Activated T-cell treated with anti-CD3 and anti-CD28 coated beads, Interleukin-2, amount 50 U/mL, for 4 hours (primary cell): ENCODE measurements at regions not wholly inside any gene's neighbourhood (a gene's known extent, or its start where the extent isn't known, plus 50 kb on each side); places are given as distances from the start of the nearest gene placed in this dataset.

ENCODE experiments used
- ATAC-seq, 2 donors: fragments of 200-7000 bp; cut with Tn5 transposase; one replicate each; pipeline ENCODE4 v1.10.0; 2021
- DNase-seq: peaks from one replicate; pipeline ENCODE4 v3.0.0-alpha.2; 2020
- H3K27me3 Mint-ChIP-seq: one replicate; pipeline ENCODE4 v1.8.0; 2021; ENCODE audit warnings: low read depth, mixed read lengths
- H3K36me3 Mint-ChIP-seq: one replicate; pipeline ENCODE4 v1.8.0; 2022; ENCODE audit warnings: mixed read lengths; ENCODE audit not compliant: insufficient read depth
- H3K4me1 Mint-ChIP-seq: one replicate; pipeline ENCODE4 v1.8.0; 2021; ENCODE audit warnings: low read depth, mixed read lengths
- H3K4me3 Mint-ChIP-seq: one replicate; pipeline ENCODE4 v1.8.0; 2021; ENCODE audit warnings: mild to moderate bottlenecking, moderate library complexity, mixed read lengths
- H3K9me3 Mint-ChIP-seq: one replicate; pipeline ENCODE4 v1.8.0; 2021; ENCODE audit warnings: mixed read lengths

DNA sequence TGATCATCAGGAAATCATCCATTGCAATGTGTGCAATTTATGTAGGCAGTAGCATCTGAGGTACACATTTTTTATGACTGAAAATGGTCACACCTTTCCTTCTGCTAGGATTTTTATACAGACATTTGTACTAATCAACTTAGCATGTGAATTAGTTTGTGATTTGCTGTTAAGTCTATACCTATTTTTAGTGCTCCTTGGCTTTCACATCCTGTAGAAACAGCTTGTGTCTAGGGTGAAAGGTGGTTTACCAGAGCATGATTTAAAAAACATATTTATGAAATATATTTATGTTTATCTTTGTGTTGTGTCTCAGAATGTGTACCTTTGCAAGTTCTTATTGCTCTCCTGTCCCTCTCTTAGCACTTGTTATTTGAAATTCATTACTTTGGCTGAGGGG is 916.0 kb downstream of the TECRL start:
- ATAC-seq, result no peak
- no peak for DNase-seq
- Mint-ChIP-seq H3K27me3 (no peaks in the 10 kb centered on the region), H3K4me1 (no peaks in the 10 kb centered on the region), H3K4me3 (no peak overlapping the region), H3K36me3 (no peaks in the 10 kb centered on the region), H3K9me3 (peaks cover 26% of the 10 kb centered on the region)

DNA sequence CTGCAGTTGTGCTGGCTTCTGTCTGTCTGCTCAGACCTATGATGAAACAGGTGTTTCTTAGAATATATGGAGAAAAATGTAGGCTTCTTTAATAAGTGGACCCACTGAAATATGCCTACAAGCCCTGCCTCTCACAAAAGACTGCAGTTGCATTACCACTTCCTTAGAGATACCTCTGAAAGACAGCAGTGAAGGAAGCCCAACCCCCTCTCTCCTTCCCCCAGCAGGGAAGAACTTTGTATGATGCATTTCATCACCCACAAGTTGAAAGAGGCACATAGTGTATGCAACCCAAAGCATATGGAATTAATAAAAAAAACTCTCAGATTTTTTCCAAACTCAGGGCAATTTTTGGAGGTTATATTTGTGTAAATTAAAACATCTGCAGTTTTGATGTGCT is 916.7 kb downstream of the TECRL start:
- ATAC-seq (no peak), DNase-seq (no peak)
- Mint-ChIP-seq H3K27me3 (no peaks in the 10 kb centered on the region), H3K4me1 (no peaks in the 10 kb centered on the region), H3K9me3 (peaks cover 20% of the 10 kb centered on the region), H3K36me3 (no peaks in the 10 kb centered on the region), H3K4me3 (no peak overlapping the region)

DNA sequence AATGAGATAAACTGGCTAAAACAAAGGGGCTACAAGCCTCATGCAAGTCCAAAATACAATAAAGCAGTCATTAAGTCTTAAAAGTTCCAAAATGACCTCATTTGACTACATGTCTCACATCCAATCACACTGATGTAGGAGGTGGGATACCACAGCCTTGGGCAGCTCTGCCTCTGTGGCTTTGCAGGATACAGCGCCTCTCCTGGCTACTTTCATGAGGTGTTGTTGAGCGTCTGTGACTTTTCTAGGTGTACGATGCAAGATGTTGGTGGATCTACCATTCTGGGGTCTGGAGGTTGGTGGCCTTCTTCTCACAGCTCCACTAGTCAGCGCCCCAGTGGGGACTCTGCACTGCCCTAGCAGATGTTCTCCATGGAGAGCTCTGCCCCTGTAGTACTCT is 944.9 kb downstream of the TECRL start:
- no peak overlapping the region for H3K4me3 Mint-ChIP-seq
- no peaks in the 10 kb centered on the region for H3K4me1 Mint-ChIP-seq
- no peaks in the 10 kb centered on the region for H3K36me3 Mint-ChIP-seq
- peaks cover 21% of the 10 kb centered on the region for H3K9me3 Mint-ChIP-seq
- ATAC-seq, result no peak
- no peaks in the 10 kb centered on the region for H3K27me3 Mint-ChIP-seq
- no peak for DNase-seq

DNA sequence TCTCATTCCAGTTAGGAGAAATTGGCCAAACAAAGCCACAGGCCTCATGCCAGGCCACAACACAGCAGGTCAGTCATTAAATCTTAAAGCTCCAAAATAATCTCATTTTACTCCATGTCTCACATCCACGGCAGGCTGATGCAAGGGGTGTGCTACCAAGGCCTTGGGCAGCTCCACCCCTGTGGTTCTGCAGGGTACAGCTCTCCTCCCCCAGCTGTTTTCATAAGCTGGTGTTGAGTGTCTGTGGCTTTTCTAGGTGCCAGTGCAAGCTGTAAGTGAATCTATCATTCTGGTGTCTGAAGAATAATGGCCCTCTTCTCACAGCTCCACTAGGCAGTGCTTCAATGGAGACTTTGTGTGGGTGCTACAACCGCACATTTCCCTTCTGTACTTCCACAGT is 949.2 kb downstream of the TECRL start:
- ATAC-seq (no peak), DNase-seq (no peak)
- Mint-ChIP-seq H3K27me3 (no peaks in the 10 kb centered on the region), H3K36me3 (no peaks in the 10 kb centered on the region), H3K4me1 (no peaks in the 10 kb centered on the region), H3K9me3 (peaks cover 20% of the 10 kb centered on the region), H3K4me3 (no peak overlapping the region)

DNA sequence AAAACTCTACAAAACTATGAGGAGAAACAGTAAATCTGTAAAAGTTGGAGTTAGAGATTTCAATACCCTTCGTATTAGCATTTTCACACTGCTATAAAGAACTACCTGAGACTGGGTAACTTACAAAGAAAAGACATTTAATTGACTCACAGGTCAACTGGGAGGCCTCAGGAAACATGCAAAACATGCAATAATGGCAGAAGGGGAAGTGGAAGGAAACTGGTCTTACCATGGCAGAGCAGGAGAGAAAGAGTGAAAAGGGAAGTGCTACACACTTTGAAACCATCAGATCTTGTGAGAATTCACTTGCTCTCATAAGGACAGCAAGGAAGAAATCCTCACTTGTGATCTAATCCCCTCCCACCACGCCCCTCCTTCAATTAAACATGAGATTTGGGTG is 949.9 kb downstream of the TECRL start:
- Mint-ChIP-seq H3K36me3 (no peaks in the 10 kb centered on the region), H3K4me3 (no peak overlapping the region), H3K4me1 (no peaks in the 10 kb centered on the region), H3K27me3 (no peaks in the 10 kb centered on the region), H3K9me3 (peaks cover 24% of the 10 kb centered on the region)
- no peak for ATAC-seq
- DNase-seq, result no peak

DNA sequence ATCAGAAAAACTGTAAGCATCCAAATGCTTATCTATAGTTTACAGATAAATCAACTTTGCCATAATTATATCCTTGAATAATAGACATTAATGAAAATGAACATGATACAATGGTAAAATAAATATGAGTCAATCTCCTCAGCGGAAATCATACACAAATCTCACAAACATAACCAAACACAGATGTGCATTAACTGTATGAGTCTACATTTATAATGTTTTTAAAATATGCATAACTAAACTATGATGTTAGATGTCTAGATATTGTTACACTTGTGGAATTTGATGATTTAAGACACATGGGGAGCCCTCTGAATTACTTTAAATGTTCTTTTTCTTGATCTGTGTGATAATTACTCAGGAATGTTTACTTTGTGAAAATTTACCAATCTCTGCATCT is 951.2 kb downstream of the TECRL start:
- H3K9me3 Mint-ChIP-seq, result peaks cover 19% of the 10 kb centered on the region
- H3K4me3 Mint-ChIP-seq, result no peak overlapping the region
- DNase-seq (no peak), ATAC-seq (no peak)
- no peaks in the 10 kb centered on the region for H3K4me1 Mint-ChIP-seq
- no peaks in the 10 kb centered on the region for H3K27me3 Mint-ChIP-seq
- no peaks in the 10 kb centered on the region for H3K36me3 Mint-ChIP-seq

DNA sequence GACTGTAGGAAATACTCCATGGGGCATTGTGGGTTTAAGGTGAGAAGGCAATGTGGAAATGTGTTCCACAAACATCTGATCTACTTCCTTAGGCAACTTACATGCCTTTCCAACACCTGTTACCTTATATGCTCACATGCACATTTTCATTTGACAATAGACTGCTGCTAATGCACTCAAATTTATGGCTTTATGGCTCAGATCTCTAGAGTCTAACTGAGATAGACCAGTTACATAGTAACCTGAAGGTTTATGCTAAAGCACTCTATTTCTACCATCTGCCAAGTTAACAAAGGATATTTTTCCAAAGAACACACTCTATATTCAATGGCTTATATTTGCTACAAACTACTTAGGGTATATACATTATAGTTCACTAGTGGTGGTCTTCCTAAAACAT is 969.0 kb downstream of the TECRL start:
- DNase-seq (no peak), ATAC-seq (no peak)
- Mint-ChIP-seq H3K4me3 (no peak overlapping the region), H3K27me3 (no peaks in the 10 kb centered on the region), H3K36me3 (no peaks in the 10 kb centered on the region), H3K4me1 (no peaks in the 10 kb centered on the region), H3K9me3 (peaks cover 13% of the 10 kb centered on the region)

DNA sequence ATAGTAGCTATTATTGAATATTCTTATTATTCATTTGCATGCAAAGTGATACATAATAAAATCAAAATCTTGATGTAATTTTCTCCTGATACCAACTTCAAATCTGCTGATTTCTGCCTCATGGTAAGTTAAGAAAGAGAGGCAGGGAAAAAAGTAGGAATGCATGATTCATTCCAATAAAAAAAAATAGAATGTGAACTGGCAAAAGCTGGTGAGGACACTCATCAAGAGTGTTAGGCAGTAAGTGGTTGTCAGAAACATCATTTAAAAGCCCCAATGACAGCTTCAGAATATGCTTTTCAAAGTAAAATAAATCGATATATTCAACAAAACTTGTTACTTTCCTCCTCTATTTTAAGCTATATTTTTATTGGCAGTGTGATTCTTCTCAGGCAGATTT is 979.1 kb downstream of the TECRL start:
- ATAC-seq (no peak), DNase-seq (no peak)
- H3K27me3 Mint-ChIP-seq, result no peaks in the 10 kb centered on the region
- H3K4me3 Mint-ChIP-seq, result no peak overlapping the region
- H3K9me3 Mint-ChIP-seq, result peaks cover 16% of the 10 kb centered on the region
- H3K4me1 Mint-ChIP-seq, result no peaks in the 10 kb centered on the region
- H3K36me3 Mint-ChIP-seq, result no peaks in the 10 kb centered on the region

DNA sequence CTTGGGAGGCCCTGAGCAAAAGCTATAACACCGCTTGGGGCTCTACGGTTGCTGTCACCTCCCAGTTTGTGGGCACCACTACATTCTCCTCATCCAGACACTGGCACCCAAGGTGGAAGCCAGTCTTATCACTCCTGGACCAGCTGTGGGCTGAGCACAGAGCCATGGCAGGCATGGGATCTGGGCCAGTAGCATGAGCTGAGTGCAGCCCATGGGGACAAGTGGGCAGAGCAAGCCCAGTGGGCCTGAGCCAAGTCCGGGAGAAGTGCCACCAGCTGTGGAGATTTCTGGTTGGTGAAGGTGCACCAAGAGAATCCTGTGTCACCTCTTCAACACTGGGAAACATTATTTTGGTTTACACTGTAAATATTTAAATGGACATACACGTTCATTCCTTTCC is 1013.0 kb downstream of the TECRL start:
- Mint-ChIP-seq H3K9me3 (peaks cover 13% of the 10 kb centered on the region), H3K36me3 (no peaks in the 10 kb centered on the region), H3K27me3 (no peaks in the 10 kb centered on the region), H3K4me1 (no peaks in the 10 kb centered on the region), H3K4me3 (no peak overlapping the region)
- no peak for DNase-seq
- peak in 1 of 2 donors; percentile 27 for ATAC-seq

DNA sequence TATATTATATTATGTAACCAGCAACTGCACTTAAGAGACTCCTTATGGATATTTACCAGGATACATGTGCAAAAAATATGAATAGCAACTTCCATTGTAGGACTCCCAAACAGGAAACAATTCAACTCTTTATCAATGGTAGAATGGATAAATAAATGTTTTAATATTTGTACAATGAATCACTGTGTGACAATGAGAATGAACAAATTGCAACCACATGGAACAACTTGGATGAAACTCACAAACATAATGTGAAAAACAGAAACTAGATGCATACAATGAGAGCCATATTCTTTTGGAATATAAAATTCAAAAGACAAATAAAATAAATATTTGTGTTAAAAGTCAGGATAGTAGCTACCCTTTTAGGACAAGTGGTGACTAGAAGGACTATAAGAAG is 1015.7 kb downstream of the TECRL start:
- DNase-seq, result no peak
- no peaks in the 10 kb centered on the region for H3K4me1 Mint-ChIP-seq
- no peak overlapping the region for H3K4me3 Mint-ChIP-seq
- H3K9me3 Mint-ChIP-seq, result peaks cover 13% of the 10 kb centered on the region
- ATAC-seq, result no peak
- H3K27me3 Mint-ChIP-seq, result no peaks in the 10 kb centered on the region
- H3K36me3 Mint-ChIP-seq, result no peaks in the 10 kb centered on the region

DNA sequence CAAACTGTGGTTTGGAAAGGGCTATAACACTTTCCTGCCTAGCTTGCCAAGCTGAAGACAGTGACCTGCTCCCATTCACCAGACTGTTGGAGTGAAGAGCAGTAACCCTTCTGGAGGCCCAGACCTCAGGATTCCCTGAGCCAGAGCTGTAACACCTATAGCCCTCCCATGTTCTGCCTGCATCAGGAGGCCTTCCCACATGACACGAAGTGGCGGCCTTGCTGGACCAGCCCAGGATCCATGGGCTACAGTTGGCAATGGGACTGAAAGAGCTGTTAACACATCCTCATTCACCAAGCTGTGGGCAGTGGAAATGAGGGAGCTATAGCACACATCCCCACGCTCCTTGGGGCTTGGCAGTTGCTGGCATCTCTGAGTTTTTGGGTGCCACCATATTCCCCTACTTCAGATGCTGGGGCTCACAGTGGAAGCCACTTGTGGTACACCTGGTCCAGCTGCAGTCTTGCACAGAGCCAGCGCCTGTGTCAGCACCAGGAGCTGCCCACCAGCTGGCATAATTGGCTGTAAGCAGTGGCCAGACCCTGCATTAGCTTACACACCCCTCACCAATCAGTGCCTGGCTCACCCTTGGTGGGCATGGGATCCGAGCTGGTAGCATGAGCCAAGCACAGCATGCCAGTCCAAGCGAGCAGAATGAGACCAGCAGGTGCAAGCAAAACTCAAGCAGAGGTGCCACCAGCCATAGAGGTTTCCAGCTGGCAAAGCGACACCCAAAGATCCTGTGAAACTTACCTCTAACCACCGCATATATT is 1029.3 kb downstream of the TECRL start:
- Mint-ChIP-seq H3K4me3 (no peak overlapping the region), H3K27me3 (no peaks in the 10 kb centered on the region), H3K36me3 (no peaks in the 10 kb centered on the region), H3K9me3 (peaks cover 15% of the 10 kb centered on the region), H3K4me1 (no peaks in the 10 kb centered on the region)
- no peak for ATAC-seq
- DNase-seq, result no peak

DNA sequence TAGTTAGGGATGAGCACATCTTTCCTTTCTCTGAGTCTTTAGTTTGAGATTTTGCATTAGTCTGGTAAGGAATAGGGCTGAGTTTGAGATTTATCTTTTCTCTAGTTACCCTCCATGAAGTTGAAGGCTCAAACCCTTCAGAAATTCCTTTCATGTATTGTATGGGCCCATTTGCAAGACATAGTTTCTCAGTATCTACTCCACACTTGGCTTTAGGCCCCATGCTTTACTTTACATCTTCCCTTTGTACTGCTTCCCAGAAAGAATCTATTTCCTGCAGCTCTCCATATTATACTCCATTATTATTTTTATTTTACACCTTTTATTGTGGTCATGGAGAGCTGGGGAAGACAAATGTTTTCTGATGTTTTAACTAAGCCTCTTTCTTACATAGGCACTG is 1038.2 kb downstream of the TECRL start:
- H3K27me3 Mint-ChIP-seq, result no peaks in the 10 kb centered on the region
- H3K4me1 Mint-ChIP-seq, result no peaks in the 10 kb centered on the region
- ATAC-seq (no peak), DNase-seq (no peak)
- H3K9me3 Mint-ChIP-seq, result peaks cover 14% of the 10 kb centered on the region
- H3K4me3 Mint-ChIP-seq, result no peak overlapping the region
- H3K36me3 Mint-ChIP-seq, result no peaks in the 10 kb centered on the region

DNA sequence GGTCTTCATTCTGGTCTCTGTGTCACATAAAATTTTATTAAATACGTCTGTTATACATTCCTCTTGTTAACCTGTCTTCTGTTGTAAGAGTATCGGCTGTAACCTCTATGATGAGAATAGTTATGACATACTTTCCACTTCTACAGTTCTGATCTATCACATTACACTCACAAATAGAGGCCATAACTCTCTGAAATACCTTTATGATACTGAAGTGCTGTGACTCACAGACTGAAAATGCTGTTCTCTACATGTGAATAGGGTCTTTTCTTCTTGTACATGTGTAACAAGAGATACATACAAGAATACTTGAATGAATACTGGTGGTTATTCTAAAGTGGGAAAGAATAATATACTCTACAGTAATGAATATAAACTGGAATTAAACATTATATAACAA is 1047.6 kb downstream of the TECRL start:
- Mint-ChIP-seq H3K4me3 (no peak overlapping the region), H3K9me3 (peaks cover 3% of the 10 kb centered on the region), H3K36me3 (no peaks in the 10 kb centered on the region), H3K27me3 (no peaks in the 10 kb centered on the region), H3K4me1 (no peaks in the 10 kb centered on the region)
- no peak for ATAC-seq
- DNase-seq, result no peak

DNA sequence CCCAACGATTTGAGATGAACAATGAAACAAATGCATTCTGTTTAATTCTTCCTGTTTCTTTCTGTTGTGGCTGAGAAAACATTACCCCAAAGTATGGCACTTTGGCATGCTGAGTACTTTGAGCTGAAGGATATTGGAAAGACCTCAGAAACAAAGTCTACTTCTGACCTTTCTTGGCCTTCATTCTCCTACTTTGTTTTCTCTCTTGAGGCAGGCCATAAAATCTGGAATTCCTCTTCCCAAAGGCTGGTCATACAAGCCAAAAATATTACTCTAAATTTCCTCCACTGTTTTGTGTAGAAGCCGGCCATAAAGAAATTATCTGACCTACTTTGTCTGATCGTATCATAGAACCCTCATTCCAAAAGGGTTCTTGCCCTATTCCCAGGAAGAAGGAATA is 1048.2 kb downstream of the TECRL start:
- H3K36me3 Mint-ChIP-seq, result no peaks in the 10 kb centered on the region
- no peaks in the 10 kb centered on the region for H3K9me3 Mint-ChIP-seq
- DNase-seq (no peak), ATAC-seq (no peak)
- H3K27me3 Mint-ChIP-seq, result no peaks in the 10 kb centered on the region
- no peaks in the 10 kb centered on the region for H3K4me1 Mint-ChIP-seq
- no peak overlapping the region for H3K4me3 Mint-ChIP-seq

DNA sequence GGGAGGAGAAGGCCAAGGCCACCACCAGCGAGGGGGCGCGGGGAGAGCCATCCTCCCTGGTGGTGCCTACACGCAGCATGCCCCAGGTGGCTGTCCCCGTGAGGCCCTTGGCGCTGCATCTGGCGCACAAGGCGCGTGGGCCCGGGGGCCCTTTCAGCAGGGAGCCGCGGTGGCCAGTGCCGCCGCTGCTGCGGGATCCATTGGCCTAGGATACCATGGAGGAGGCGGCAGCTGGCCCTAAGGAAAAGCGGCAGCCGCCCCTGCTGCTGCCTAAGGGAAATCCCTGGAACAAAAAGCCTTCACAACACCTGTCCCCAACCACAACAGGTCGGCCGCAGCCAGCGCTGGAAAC is 1059.6 kb downstream of the TECRL start:
- no peaks in the 10 kb centered on the region for H3K4me1 Mint-ChIP-seq
- H3K36me3 Mint-ChIP-seq, result no peaks in the 10 kb centered on the region
- no peaks in the 10 kb centered on the region for H3K27me3 Mint-ChIP-seq
- H3K9me3 Mint-ChIP-seq, result peaks cover 17% of the 10 kb centered on the region
- H3K4me3 Mint-ChIP-seq, result no peak overlapping the region
- DNase-seq (no peak), ATAC-seq (no peak)
